DND-41 (cell line): ENCODE measurements at regions not wholly inside any gene's neighbourhood (a gene's known extent, or its start where the extent isn't known, plus 50 kb on each side); places are given as distances from the start of the nearest gene placed in this dataset.

Experiments used
- EZH2 ChIP-seq: IDR thresholded peaks from 3 replicates; pipeline ENCODE4 v1.6.1; 2012; ENCODE audit warnings: borderline replicate concordance, low read depth, mild to moderate bottlenecking, moderate library complexity, low read length, inconsistent platforms; ENCODE audit not compliant: severe bottlenecking
- TF ChIP-seq, protein P1 (sequence below): IDR thresholded peaks from 2 replicates; pipeline ENCODE4 v1.5.1; 2012; ENCODE audit warnings: borderline replicate concordance, low read length, moderate library complexity, mild to moderate bottlenecking; ENCODE audit not compliant: poor library complexity, severe bottlenecking; ENCODE audit errors: extremely low read depth

DNA sequence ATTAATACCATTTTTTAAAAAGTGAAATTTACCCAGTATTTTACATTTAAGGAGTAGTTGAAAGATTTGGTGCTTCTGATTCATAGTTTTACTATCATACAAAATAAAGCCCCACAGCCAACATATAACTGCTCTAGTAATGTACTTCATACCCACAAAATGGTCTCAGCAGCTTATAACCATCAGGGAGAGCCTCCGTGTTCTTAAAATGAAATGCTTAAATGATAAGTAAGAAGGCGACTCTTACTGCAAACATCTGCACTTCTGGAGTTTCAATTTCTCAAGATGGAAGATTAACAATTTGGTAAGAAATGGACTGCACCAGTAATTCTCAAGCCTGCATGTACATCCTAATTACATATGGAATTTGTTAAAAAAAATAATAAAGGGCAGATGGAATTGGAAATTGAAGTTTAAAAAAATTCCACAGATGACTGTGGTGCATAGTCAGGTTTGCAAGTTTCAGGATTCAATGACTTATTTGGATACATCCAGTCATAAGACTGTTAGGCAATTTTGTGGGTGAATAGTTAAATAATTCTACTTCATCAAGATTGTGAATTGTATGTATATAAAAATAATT, 461.0 kb downstream of the KIF20B start:
- TF ChIP-seq, protein P1, sequence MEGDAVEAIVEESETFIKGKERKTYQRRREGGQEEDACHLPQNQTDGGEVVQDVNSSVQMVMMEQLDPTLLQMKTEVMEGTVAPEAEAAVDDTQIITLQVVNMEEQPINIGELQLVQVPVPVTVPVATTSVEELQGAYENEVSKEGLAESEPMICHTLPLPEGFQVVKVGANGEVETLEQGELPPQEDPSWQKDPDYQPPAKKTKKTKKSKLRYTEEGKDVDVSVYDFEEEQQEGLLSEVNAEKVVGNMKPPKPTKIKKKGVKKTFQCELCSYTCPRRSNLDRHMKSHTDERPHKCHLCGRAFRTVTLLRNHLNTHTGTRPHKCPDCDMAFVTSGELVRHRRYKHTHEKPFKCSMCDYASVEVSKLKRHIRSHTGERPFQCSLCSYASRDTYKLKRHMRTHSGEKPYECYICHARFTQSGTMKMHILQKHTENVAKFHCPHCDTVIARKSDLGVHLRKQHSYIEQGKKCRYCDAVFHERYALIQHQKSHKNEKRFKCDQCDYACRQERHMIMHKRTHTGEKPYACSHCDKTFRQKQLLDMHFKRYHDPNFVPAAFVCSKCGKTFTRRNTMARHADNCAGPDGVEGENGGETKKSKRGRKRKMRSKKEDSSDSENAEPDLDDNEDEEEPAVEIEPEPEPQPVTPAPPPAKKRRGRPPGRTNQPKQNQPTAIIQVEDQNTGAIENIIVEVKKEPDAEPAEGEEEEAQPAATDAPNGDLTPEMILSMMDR = no peak
- no peak for TF ChIP-seq EZH2
